ENCODE measurements at regions not wholly inside any gene's neighbourhood (a gene's known extent, or its start where the extent isn't known, plus 50 kb on each side); places are given as distances from the start of the nearest gene placed in this dataset.
A peak's percentile ranks its signal among the peaks of the same experiment; 100 is the strongest.
"Not testable (repeated sequence)": the region's sequence is repeated elsewhere in the genome, so short reads cannot be mapped to it uniquely, and the experiment has no call there.

DNA sequence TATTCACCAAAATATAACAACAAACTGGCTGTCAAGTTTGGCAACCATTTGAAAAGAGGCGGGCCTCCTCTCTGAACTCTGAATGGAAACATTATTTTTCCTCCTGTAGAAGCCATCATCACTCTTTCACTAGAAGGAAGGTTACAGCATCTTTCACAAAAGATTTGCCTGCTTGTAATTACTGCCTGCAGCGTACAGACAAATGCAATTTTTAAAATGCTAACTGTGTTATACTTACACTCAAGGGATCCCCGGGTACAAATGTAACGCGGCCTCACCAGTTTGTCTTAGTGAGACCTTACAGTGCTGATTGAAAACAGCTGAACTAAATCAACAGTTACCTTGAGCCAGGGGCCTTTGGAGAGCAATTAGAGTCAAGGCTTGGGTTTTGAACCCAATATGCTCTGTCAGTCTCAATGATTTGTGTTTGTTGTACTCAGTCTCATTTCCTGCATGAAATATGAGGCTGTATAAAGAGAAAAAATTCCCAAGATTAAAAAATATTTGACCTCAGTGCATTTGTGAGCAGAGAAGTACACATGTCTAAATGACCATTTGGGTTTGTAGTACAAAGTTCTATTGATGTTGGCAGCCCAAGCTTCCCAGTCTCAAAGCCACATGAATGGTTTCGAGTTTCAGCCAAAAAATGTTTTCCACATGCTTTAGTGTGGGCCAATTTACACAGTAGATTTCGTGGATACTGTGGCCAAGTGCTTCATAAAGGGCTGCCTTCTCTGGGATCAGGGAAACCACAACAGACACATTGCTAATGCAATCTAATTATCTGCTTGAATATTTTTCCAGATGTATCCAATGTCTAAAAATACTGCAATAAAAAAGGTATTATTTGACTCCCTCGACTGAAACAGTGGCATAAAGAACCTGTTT lies 500.0 kb downstream of the SPATA31D1 start:
- CTCF ChIA-PET = no interaction called here
- no peaks in the 10 kb centered on the region for H3K36me3 ChIP-seq (ENCODE audit: insufficient read depth, low read length, poor library complexity, severe bottlenecking)
- no peak overlapping the region for H3K4me3 ChIP-seq (ENCODE audit: low read depth, low read length, poor library complexity, severe bottlenecking)
- H3K4me1 ChIP-seq (ENCODE audit: insufficient read depth, low read length, poor library complexity, severe bottlenecking) = no peaks in the 10 kb centered on the region
- POLR2A ChIA-PET (ENCODE audit: low non-redundant PET) = no interaction called here
- no peak overlapping the region for H3K27ac ChIP-seq (ENCODE audit: low read depth, low read length, poor library complexity, severe bottlenecking)
- no TSS peak for BruUV-seq (replicated peaks)
- TF ChIP-seq, protein P1, sequence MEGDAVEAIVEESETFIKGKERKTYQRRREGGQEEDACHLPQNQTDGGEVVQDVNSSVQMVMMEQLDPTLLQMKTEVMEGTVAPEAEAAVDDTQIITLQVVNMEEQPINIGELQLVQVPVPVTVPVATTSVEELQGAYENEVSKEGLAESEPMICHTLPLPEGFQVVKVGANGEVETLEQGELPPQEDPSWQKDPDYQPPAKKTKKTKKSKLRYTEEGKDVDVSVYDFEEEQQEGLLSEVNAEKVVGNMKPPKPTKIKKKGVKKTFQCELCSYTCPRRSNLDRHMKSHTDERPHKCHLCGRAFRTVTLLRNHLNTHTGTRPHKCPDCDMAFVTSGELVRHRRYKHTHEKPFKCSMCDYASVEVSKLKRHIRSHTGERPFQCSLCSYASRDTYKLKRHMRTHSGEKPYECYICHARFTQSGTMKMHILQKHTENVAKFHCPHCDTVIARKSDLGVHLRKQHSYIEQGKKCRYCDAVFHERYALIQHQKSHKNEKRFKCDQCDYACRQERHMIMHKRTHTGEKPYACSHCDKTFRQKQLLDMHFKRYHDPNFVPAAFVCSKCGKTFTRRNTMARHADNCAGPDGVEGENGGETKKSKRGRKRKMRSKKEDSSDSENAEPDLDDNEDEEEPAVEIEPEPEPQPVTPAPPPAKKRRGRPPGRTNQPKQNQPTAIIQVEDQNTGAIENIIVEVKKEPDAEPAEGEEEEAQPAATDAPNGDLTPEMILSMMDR (conservative IDR thresholded peaks at IDR 0.05; ENCODE audit: low read depth, low read length) = no peak
- TF ChIP-seq EZH2 (IDR thresholded peaks at IDR 0.05; ENCODE audit: borderline replicate concordance, low read depth, low read length, poor library complexity, severe bottlenecking) = no peak
- H3K9me3 ChIP-seq (ENCODE audit: low read depth, low read length, poor library complexity, severe bottlenecking) = no peaks in the 10 kb centered on the region
- intact Hi-C loops (cut with micrococcal nuclease; ENCODE audit: unreplicated experiment) = no loop called here
- no peak for DNase-seq (ENCODE audit: low spot score)
- H3K27me3 ChIP-seq (replicated peaks; ENCODE audit: insufficient read depth, low read depth, low read length, poor library complexity) = peaks cover 4% of the 10 kb centered on the region

- H3K4me3 ChIP-seq (ENCODE audit: low read depth, low read length, poor library complexity, severe bottlenecking) = no peak overlapping the region
- ChIA-PET POLR2A (ENCODE audit: low non-redundant PET) (no interaction called here), CTCF (no interaction called here)
- no peaks in the 10 kb centered on the region for H3K36me3 ChIP-seq (ENCODE audit: insufficient read depth, low read length, poor library complexity, severe bottlenecking)
- intact Hi-C loops (cut with micrococcal nuclease; ENCODE audit: unreplicated experiment) = no loop called here
- no TSS peak for BruUV-seq (replicated peaks)
- TF ChIP-seq EZH2 (IDR thresholded peaks at IDR 0.05; ENCODE audit: borderline replicate concordance, low read depth, low read length, poor library complexity, severe bottlenecking) = no peak
- TF ChIP-seq, protein P1 (conservative IDR thresholded peaks at IDR 0.05; ENCODE audit: low read depth, low read length) = no peak
- H3K9me3 ChIP-seq (ENCODE audit: low read depth, low read length, poor library complexity, severe bottlenecking) = no peaks in the 10 kb centered on the region
- H3K4me1 ChIP-seq (ENCODE audit: insufficient read depth, low read length, poor library complexity, severe bottlenecking) = no peaks in the 10 kb centered on the region
- no peaks in the 10 kb centered on the region for H3K27me3 ChIP-seq (replicated peaks; ENCODE audit: insufficient read depth, low read depth, low read length, poor library complexity)
- peak; percentile 34 for DNase-seq (ENCODE audit: low spot score)
- H3K27ac ChIP-seq (ENCODE audit: low read depth, low read length, poor library complexity, severe bottlenecking) = no peak overlapping the region
Measured at GRCh38 chr9:82489201-82489821, 500.7 kb downstream of the SPATA31D1 start.

- intact Hi-C loops (cut with micrococcal nuclease; ENCODE audit: unreplicated experiment) = no loop called here
- ChIA-PET POLR2A (ENCODE audit: low non-redundant PET) (no interaction called here), CTCF (no interaction called here)
- H3K9me3 ChIP-seq (ENCODE audit: low read depth, low read length, poor library complexity, severe bottlenecking) = no peaks in the 10 kb centered on the region
- no peaks in the 10 kb centered on the region for H3K4me1 ChIP-seq (ENCODE audit: insufficient read depth, low read length, poor library complexity, severe bottlenecking)
- H3K4me3 ChIP-seq (ENCODE audit: low read depth, low read length, poor library complexity, severe bottlenecking) = no peak overlapping the region
- no peaks in the 10 kb centered on the region for H3K36me3 ChIP-seq (ENCODE audit: insufficient read depth, low read length, poor library complexity, severe bottlenecking)
- DNase-seq (ENCODE audit: low spot score) = no peak
- H3K27ac ChIP-seq (ENCODE audit: low read depth, low read length, poor library complexity, severe bottlenecking) = no peak overlapping the region
- BruUV-seq (replicated peaks) = no TSS peak
- no peaks in the 10 kb centered on the region for H3K27me3 ChIP-seq (replicated peaks; ENCODE audit: insufficient read depth, low read depth, low read length, poor library complexity)
- TF ChIP-seq, protein P1 (conservative IDR thresholded peaks at IDR 0.05; ENCODE audit: low read depth, low read length) = no peak
- TF ChIP-seq EZH2 (IDR thresholded peaks at IDR 0.05; ENCODE audit: borderline replicate concordance, low read depth, low read length, poor library complexity, severe bottlenecking) = no peak
Measured at GRCh38 chr9:82490019-82490499, 501.5 kb downstream of the SPATA31D1 start.

DNA sequence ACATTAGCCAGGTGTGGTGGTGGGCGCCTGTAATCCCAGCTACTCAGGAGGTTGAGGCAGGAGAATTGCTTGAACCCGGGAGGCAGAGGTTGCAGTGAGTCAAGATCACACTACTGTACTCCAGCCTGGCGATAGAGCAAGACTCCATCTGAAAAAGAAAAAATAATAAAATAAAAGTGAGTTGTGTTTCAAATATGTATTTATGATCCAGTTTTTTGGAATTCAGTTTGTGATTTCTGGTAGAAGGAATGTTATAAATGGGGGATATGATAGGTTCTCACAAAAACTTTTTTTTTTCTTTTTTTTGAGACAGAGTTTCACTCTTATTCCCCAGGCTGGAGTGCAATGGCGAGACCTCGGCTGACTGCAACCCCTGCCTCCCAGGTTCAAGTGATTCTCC lies 502.2 kb downstream of the SPATA31D1 start:
- H3K36me3 ChIP-seq (ENCODE audit: insufficient read depth, low read length, poor library complexity, severe bottlenecking); BruUV-seq (replicated peaks); H3K4me1 ChIP-seq (ENCODE audit: insufficient read depth, low read length, poor library complexity, severe bottlenecking); H3K27me3 ChIP-seq (replicated peaks; ENCODE audit: insufficient read depth, low read depth, low read length, poor library complexity); DNase-seq (ENCODE audit: low spot score); POLR2A ChIA-PET (ENCODE audit: low non-redundant PET); CTCF ChIA-PET; intact Hi-C loops (cut with micrococcal nuclease; ENCODE audit: unreplicated experiment); H3K4me3 ChIP-seq (ENCODE audit: low read depth, low read length, poor library complexity, severe bottlenecking); H3K27ac ChIP-seq (ENCODE audit: low read depth, low read length, poor library complexity, severe bottlenecking); H3K9me3 ChIP-seq (ENCODE audit: low read depth, low read length, poor library complexity, severe bottlenecking): not testable (repeated sequence)

All from A673 (cell line).